HG03060 (cell line): ENCODE measurements at regions not wholly inside any gene's neighbourhood (a gene's known extent, or its start where the extent isn't known, plus 50 kb on each side); places are given as distances from the start of the nearest gene placed in this dataset.
"Not testable (repeated sequence)": the region's sequence is repeated elsewhere in the genome, so short reads cannot be mapped to it uniquely, and the experiment has no call there.

Experiments
- ATAC-seq: cut with Tn5 transposase; IDR thresholded peaks from one replicate; pipeline ENCODE4 v1.9.1; 2021; ENCODE audit warnings: low read depth, moderate number of reproducible peaks; ENCODE audit not compliant: unreplicated experiment

- not testable (repeated sequence) for ATAC-seq
These were observed 62.3 kb upstream of the PLGLB2 start for GRCh38 chr2:87685558-87685957.

GRCh38 chr2:87686873-87687549 lies 60.9 kb upstream of the PLGLB2 start:
- ATAC-seq: not testable (repeated sequence)

- not testable (repeated sequence) for ATAC-seq
These were observed 60.2 kb upstream of the PLGLB2 start for GRCh38 chr2:87687550-87688270.

GRCh38 chr2:87691899-87692592 lies 55.8 kb upstream of the PLGLB2 start:
- not testable (repeated sequence) for ATAC-seq

- not testable (repeated sequence) for ATAC-seq
These were observed 55.0 kb upstream of the PLGLB2 start for GRCh38 chr2:87692914-87693313.

GRCh38 chr2:87693882-87694281 lies 54.0 kb upstream of the PLGLB2 start:
- ATAC-seq: not testable (repeated sequence)

GRCh38 chr2:87695596-87696323 lies 52.1 kb upstream of the PLGLB2 start:
- ATAC-seq: not testable (repeated sequence)
